PFSK-1 (cell line): ENCODE measurements at regions not wholly inside any gene's neighbourhood (a gene's known extent, or its start where the extent isn't known, plus 50 kb on each side); places are given as distances from the start of the nearest gene placed in this dataset.

Source experiments
- FOXP2 ChIP-seq: optimal IDR thresholded peaks from 2 replicates; pipeline ENCODE3; 2011; ENCODE audit warnings: borderline replicate concordance, control low read depth, inconsistent platforms; ENCODE audit not compliant: insufficient read depth; ENCODE audit errors: extremely low read length, extremely low read depth
- POLR2AphosphoS5 ChIP-seq: IDR thresholded peaks from 2 replicates; pipeline ENCODE4 v1.6.1; 2012; ENCODE audit warnings: low read depth, mild to moderate bottlenecking, control low read depth, low read length, moderate library complexity
- REST ChIP-seq, 2 experiments: IDR thresholded peaks; 2 replicates each; pipeline versions ENCODE4 v1.6.1 to v1.8.0; 2011 to 2012; ENCODE audit warnings: low read depth in 2 of 2, low read length in 2 of 2, control low read depth in 1 of 2, inconsistent platforms in 1 of 2, mild to moderate bottlenecking in 1 of 2, moderate library complexity in 1 of 2; ENCODE audit not compliant: insufficient read depth in 1 of 2
- SIN3A ChIP-seq: IDR thresholded peaks from 2 replicates; pipeline ENCODE4 v1.6.1; 2012; ENCODE audit warnings: mild to moderate bottlenecking, low read length, moderate library complexity, borderline replicate concordance; ENCODE audit not compliant: insufficient read depth
- TAF1 ChIP-seq: IDR thresholded peaks from 2 replicates; pipeline ENCODE4 v1.6.1; 2012; ENCODE audit warnings: low read length, control low read depth, borderline replicate concordance; ENCODE audit not compliant: insufficient read depth

GRCh38 chr20:62535282-62535811 is 59.6 kb upstream of the GATA5 start:
- TF ChIP-seq SIN3A (no peak), REST (IDR thresholded peaks at IDR 0.05; ENCODE audit: insufficient read depth in 1 of 2, low read depth in 2 of 2, low read length in 2 of 2) (no peak), FOXP2 (no peak), POLR2AphosphoS5 (no peak), TAF1 (no peak)

GRCh38 chr20:62535964-62536363 is 60.2 kb upstream of the GATA5 start:
- TF ChIP-seq FOXP2 (no peak), SIN3A (no peak)

- no peak for TF ChIP-seq TAF1
- no peak for TF ChIP-seq POLR2AphosphoS5
- no peak for TF ChIP-seq SIN3A
Observed at GRCh38 chr20:62536871-62537401, 61.1 kb upstream of the GATA5 start.

GRCh38 chr20:62537649-62538292 is 62.0 kb upstream of the GATA5 start:
- no peak for TF ChIP-seq FOXP2
- no peak for TF ChIP-seq POLR2AphosphoS5
- no peak for TF ChIP-seq SIN3A
- no peak for TF ChIP-seq REST (IDR thresholded peaks at IDR 0.05; ENCODE audit: insufficient read depth in 1 of 2, low read depth in 2 of 2, low read length in 2 of 2)
- no peak for TF ChIP-seq TAF1

GRCh38 chr20:62539198-62540045 is 63.6 kb upstream of the GATA5 start:
- no peak for TF ChIP-seq POLR2AphosphoS5
- no peak for TF ChIP-seq TAF1
- TF ChIP-seq FOXP2, result no peak
- no peak for TF ChIP-seq REST (IDR thresholded peaks at IDR 0.05; ENCODE audit: insufficient read depth in 1 of 2, low read depth in 2 of 2, low read length in 2 of 2)
- TF ChIP-seq SIN3A, result no peak
